HG03039 (cell line): ENCODE measurements at regions not wholly inside any gene's neighbourhood (a gene's known extent, or its start where the extent isn't known, plus 50 kb on each side); places are given as distances from the start of the nearest gene placed in this dataset.

ENCODE experiments used
- ATAC-seq: cut with Tn5 transposase; IDR thresholded peaks from one replicate; pipeline ENCODE4 v1.9.1; 2021; ENCODE audit warnings: mild to moderate bottlenecking, moderate library complexity; ENCODE audit not compliant: unreplicated experiment

GRCh38 chr13:84418041-84418440, 535.8 kb upstream of the SLITRK1 start:
- no peak for ATAC-seq

- ATAC-seq: no peak
Observed at GRCh38 chr13:84417416-84417815, 535.1 kb upstream of the SLITRK1 start.

DNA sequence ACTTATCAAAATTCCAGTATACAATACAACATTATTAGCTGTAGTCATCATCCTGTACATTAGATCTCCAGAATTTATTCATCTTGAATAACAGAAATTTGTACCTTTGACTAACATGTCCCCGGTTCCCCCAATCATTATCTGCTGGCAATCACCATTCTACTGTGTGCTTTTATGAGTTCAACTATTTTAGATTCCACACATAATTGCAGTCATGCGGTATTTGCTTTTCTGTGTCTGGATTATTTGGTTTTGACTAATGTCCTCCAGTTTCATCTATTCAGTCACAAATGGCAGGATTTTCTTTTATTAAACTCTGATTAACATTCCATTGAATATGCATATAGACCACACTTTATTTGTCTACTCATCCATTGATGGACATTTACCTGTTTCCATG, 530.7 kb upstream of the SLITRK1 start:
- ATAC-seq: no peak

DNA sequence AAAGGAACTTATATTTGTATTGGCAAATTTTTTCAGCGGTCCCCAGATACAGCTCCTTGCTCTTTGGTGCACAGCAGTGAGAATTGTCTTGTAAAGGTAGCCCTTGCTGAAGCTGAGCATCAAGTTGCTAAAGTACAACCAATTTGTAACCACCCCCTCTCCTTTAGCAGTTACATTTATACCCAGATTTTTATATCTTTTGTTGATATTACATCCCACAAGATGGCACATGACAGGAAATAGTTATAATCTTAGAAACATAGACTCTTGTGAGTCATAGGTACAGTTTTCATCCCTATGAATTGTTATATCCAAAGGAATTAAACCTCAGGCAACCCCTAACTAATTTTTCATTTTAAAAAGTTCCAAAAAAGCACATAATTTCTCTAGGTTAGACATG, 523.0 kb upstream of the SLITRK1 start:
- no peak for ATAC-seq

- no peak for ATAC-seq
Observed at GRCh38 chr13:84400706-84401105, 518.4 kb upstream of the SLITRK1 start.

DNA sequence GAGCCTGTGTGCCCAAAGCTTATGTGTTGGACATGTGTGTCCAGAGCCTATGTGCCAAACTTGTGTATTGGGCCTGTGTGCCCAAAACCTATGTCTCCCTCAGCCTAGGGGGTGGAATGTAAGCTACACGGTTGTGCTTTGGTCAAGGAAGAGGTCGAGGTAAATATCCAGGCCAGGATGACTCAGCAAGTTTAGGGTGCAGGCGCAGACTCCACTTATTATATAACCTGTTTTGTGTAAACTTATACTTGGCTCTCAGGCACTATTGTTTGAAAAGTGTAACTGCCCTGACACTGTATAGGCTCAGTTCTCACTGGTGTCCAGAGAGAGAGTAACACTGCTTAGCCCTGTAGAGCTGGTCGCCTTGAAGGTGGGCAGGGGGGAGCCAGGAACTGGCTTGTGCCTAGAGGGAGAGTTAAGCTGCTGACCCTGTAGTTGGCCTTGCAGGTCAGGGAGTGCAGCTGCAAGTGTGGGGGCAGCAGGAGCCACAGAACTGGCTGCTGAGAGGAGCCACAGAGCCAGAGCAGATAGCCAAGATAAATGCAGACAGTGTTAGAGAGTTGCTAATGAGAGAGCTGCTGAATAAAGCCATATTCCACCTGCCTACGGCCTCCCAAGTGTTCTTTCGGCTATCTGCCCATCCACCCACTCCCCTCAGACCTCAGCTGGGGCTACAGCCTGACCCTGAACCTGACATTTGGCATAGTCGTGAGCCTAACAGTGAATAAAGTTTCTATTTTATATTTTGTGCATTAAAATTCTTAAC, 517.2 kb upstream of the SLITRK1 start:
- no peak for ATAC-seq

GRCh38 chr13:84393981-84394625, 511.8 kb upstream of the SLITRK1 start:
- no peak for ATAC-seq

DNA sequence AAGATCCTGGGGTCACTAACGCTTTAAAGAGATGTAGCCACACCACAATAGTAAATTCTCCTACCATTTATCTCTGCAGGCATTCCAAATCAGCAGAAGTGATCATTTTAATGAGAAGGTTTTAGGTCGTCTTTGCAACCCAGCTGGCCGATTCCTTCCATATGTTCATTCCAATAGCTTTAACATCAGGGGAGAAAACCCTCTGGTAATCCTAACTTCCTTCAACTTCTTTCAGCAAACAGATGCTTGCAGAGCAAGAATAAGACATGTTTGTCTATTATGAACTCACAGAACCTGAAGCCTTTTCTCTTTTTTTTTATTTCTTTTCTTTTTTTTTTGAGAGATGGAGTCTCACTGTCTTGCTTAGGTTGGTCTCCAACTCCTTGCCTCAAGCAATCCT, 498.6 kb upstream of the SLITRK1 start:
- no peak for ATAC-seq

DNA sequence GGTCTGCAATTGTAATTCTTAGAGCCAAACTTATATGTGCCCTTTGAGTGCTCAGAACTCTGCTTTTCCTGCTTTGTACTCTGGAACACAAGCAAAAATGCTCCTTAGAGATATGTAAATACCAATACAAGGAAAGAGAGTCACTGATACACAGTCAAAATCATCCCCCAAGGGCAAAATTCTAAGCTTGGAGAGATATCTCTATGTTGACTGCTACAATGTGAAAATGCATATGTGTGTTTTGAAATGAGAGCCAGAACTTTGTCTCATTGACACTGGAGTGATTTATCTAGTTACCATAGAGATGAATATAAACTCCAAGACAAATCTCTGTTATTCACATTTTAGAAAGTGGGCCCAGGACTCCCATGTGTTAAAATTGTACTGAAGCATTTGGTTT, 494.8 kb upstream of the SLITRK1 start:
- no peak for ATAC-seq

GRCh38 chr13:84366506-84366905, 484.2 kb upstream of the SLITRK1 start:
- ATAC-seq: no peak

- no peak for ATAC-seq
Observed at GRCh38 chr13:84362777-84363176, 480.5 kb upstream of the SLITRK1 start.

- no peak for ATAC-seq
Observed at GRCh38 chr13:84360822-84361221, 478.5 kb upstream of the SLITRK1 start.

- ATAC-seq: no peak
Observed at GRCh38 chr13:84358601-84359000, 476.3 kb upstream of the SLITRK1 start.

GRCh38 chr13:84352946-84353345, 470.7 kb upstream of the SLITRK1 start:
- no peak for ATAC-seq

DNA sequence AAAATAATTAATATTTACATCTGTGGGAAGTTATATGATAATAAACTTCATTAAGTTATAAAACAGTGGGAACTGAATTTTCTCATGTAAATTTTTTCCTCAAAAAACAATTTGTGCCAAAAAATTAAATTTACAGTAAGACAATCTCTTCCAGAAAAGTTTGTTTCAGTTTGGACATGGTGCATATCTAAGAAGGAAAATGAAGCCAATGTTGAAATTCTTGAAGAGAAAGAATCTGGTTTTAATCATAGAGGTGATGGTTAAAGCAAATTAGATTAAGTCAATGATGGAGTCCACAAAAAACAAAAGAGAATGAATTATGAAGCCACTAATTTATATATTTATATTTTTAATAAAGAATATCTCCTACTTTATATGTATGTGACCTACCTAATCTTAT, 457.2 kb upstream of the SLITRK1 start:
- ATAC-seq: no peak

GRCh38 chr13:84332346-84332745, 450.1 kb upstream of the SLITRK1 start:
- no peak for ATAC-seq

DNA sequence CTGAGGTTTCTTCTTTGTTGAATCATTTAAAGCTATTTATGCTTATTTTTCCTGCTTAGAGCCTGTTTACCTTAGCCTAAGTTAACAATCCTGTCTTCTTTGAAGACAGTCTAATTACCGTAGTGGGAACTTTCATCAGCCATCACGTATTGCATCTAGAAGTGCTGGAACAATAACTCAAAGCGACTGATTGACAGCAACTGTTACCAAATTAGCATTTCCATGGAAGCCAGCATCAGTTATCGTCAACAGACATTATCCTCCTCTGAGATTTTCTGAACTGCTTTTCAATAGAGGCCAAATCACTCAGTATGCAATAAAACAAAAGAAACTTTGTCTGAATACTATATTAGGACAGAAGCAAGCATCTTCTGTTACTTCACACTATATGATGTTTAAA, 433.3 kb upstream of the SLITRK1 start:
- ATAC-seq: no peak

DNA sequence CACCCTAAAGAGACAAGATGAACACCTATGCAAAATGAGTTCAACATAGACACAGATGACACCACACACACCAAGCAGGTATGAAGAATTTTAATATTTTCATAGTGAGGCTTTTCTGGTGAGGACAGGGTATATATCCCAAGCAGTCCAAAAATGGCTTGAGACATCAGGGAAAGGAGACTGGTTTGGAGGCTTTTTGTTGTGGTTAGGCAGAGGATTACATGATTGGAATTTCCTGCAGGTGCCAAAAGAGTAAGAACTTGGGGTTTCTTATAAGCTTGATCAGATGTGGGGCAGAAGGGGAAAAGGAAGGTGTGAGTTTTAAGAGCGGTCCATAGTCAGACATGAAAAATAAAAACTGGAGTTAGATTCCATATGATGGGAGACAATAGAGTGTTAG, 420.8 kb upstream of the SLITRK1 start:
- ATAC-seq: no peak

- no peak for ATAC-seq
Observed at GRCh38 chr13:84297251-84297650, 415.0 kb upstream of the SLITRK1 start.

GRCh38 chr13:84296401-84296800, 414.1 kb upstream of the SLITRK1 start:
- ATAC-seq: no peak

DNA sequence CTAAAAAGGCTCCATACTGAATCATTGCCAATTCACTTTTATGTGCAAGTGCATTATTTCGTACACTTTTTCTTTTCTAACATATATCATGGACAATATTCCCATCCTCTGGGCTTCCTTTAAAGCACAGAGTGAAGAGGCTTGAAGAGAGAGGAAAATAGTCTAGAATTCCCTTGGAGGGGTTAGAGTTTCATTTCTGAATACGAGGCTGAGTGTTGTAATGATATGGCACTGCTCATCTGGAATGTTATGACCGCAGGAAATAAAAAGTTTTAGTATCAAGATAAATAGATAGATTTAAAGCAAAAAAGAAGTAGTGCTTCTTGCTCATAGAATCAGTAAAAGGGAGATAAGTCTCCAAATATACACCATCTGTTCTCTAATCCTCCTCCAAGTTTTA, 412.3 kb upstream of the SLITRK1 start:
- ATAC-seq: no peak

- no peak for ATAC-seq
Observed at GRCh38 chr13:84290386-84290785, 408.1 kb upstream of the SLITRK1 start.

GRCh38 chr13:84279166-84279565, 396.9 kb upstream of the SLITRK1 start:
- ATAC-seq: no peak
